ENCODE measurements at regions not wholly inside any gene's neighbourhood (a gene's known extent, or its start where the extent isn't known, plus 50 kb on each side); places are given as distances from the start of the nearest gene placed in this dataset.

DNA sequence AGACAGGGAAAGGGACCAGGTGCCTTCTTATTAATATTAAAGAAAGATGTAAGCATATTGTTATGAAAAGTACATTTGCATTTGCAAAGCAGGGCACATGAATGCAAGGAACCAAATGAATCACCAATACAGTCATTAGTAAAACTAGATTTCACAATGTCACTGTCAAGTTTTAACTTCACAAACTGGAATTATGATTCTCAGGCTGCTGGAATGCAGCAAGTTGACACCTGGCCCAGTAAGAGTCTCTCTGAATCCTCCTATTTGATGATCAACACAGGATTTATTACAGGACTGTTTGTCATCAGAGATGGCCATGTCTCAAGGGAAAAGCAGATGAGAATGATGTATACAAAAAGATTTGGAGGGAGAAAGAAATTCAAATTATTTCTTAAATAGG lies 72.9 kb upstream of the STK39 start:
- TF ChIP-seq, protein P1, sequence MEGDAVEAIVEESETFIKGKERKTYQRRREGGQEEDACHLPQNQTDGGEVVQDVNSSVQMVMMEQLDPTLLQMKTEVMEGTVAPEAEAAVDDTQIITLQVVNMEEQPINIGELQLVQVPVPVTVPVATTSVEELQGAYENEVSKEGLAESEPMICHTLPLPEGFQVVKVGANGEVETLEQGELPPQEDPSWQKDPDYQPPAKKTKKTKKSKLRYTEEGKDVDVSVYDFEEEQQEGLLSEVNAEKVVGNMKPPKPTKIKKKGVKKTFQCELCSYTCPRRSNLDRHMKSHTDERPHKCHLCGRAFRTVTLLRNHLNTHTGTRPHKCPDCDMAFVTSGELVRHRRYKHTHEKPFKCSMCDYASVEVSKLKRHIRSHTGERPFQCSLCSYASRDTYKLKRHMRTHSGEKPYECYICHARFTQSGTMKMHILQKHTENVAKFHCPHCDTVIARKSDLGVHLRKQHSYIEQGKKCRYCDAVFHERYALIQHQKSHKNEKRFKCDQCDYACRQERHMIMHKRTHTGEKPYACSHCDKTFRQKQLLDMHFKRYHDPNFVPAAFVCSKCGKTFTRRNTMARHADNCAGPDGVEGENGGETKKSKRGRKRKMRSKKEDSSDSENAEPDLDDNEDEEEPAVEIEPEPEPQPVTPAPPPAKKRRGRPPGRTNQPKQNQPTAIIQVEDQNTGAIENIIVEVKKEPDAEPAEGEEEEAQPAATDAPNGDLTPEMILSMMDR (IDR thresholded peaks at IDR 0.05): no peak
- no peak for TF ChIP-seq POLR2A (IDR thresholded peaks at IDR 0.05)
- peak in 1 of 2 donors; percentile 82 for TF ChIP-seq POLR2AphosphoS5 (IDR thresholded peaks at IDR 0.05; ENCODE audit: insufficient read depth in 1 of 2, low read depth in 1 of 2)

Measured in vagina (tissue), 2 donors.